Middle frontal gyrus (tissue), 1 donor: ENCODE measurements at regions not wholly inside any gene's neighbourhood (a gene's known extent, or its start where the extent isn't known, plus 50 kb on each side); places are given as distances from the start of the nearest gene placed in this dataset.
"Not testable (repeated sequence)": the region's sequence is repeated elsewhere in the genome, so short reads cannot be mapped to it uniquely, and the experiment has no call there.

Experiments
- DNase-seq: peaks from one replicate; pipeline ENCODE4 v3.0.0-alpha.2; 2015; ENCODE audit warnings: low spot score; ENCODE audit errors: extremely low spot score

GRCh38 chr7:101740981-101741725 lies 76.3 kb upstream of the CUX1 start:
- DNase-seq = no peak

GRCh38 chr7:101743241-101743994 lies 74.0 kb upstream of the CUX1 start:
- DNase-seq = no peak

- DNase-seq = no peak
Measured at GRCh38 chr7:101743995-101744360, 73.4 kb upstream of the CUX1 start.

- DNase-seq = no peak
Measured at GRCh38 chr7:101744588-101744987, 72.8 kb upstream of the CUX1 start.

GRCh38 chr7:101746314-101746713 lies 71.1 kb upstream of the CUX1 start:
- DNase-seq = no peak

GRCh38 chr7:101747053-101747878 lies 70.2 kb upstream of the CUX1 start:
- no peak for DNase-seq

- DNase-seq = no peak
Measured at GRCh38 chr7:101747879-101748345, 69.5 kb upstream of the CUX1 start.

- DNase-seq = no peak
Measured at GRCh38 chr7:101749891-101750290, 67.5 kb upstream of the CUX1 start.

GRCh38 chr7:101753316-101753715 lies 64.1 kb upstream of the CUX1 start:
- no peak for DNase-seq

GRCh38 chr7:101754424-101755159 lies 62.8 kb upstream of the CUX1 start:
- DNase-seq = no peak

GRCh38 chr7:101757879-101758278 lies 59.5 kb upstream of the CUX1 start:
- no peak for DNase-seq

- not testable (repeated sequence) for DNase-seq
Measured at GRCh38 chr7:101758519-101758918, 58.9 kb upstream of the CUX1 start.

- no peak for DNase-seq
Measured at GRCh38 chr7:101764221-101764620, 53.2 kb upstream of the CUX1 start.

GRCh38 chr7:101767544-101767943 lies 49.9 kb upstream of the CUX1 start:
- no peak for DNase-seq
